GM19395 (cell line): ENCODE measurements at regions not wholly inside any gene's neighbourhood (a gene's known extent, or its start where the extent isn't known, plus 50 kb on each side); places are given as distances from the start of the nearest gene placed in this dataset.

Source experiments
- ATAC-seq: cut with Tn5 transposase; IDR thresholded peaks from one replicate; pipeline ENCODE4 v1.9.1; 2021; ENCODE audit warnings: mild to moderate bottlenecking, moderate library complexity; ENCODE audit not compliant: unreplicated experiment

DNA sequence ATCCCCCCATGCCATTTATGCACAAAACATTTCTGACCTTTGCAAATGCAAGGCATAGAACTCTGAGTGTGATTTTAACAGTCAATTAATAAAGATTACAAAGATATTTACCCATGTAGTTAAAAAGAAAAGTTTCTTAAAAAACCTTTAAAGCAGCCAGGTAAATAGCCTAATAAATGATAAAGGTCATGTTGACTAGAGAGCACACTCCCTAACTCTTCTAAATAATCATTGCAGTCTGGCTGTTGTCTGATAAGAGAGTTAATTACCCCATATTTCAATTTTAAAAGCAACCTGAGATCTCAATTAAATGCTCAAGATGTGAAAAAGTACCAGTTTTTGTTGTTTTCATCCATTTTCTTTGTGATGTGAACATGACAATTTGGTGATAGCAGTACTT is 291.5 kb upstream of the SMIM31 start:
- ATAC-seq: no peak

GRCh38 chr4:164464313-164464712 is 289.6 kb upstream of the SMIM31 start:
- no peak for ATAC-seq

- ATAC-seq: no peak
Measured at GRCh38 chr4:164467493-164467892, 286.4 kb upstream of the SMIM31 start.

GRCh38 chr4:164481306-164482091 is 272.4 kb upstream of the SMIM31 start:
- ATAC-seq: no peak

- no peak for ATAC-seq
Measured at GRCh38 chr4:164482092-164482404, 271.9 kb upstream of the SMIM31 start.

DNA sequence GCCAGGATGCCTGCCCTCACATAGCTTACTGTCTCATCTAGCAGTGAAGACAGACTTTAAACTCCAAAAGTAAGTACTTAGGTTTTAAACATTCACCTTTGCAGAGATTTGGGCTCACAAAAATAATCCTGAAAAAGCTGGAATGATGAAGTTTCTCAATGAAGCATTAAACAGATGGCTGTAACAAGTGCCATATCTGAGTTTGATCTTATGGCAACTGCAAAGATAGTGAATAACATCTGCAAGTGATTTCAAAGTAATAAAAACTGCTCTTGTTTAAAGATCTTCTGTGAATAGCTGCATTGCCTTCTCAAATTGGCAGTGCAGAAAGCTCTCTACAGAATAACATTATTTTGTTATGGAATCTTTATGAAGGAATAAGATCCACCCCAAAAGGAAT is 271.2 kb upstream of the SMIM31 start:
- ATAC-seq: no peak

GRCh38 chr4:164483711-164484110 is 270.2 kb upstream of the SMIM31 start:
- no peak for ATAC-seq

- ATAC-seq: no peak
Measured at GRCh38 chr4:164484551-164484950, 269.4 kb upstream of the SMIM31 start.

DNA sequence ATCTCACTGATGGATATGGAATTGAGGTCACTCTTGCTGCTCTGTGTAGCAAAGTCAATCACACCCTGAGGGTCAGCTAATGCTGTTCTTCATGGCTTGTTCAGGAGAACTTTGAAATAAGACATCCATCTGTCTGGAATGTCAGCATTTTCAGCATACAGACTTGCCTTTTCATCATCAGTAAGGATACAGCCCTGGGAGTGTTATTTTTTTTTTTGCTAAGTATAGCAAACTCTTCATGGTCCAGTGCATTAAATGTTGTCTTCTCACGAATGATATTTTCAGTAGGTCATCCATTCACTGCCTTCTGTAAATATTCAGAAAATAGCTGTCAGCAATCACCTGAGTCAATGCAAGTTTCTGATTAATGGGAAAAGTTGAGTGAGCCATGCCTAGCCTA is 268.8 kb upstream of the SMIM31 start:
- ATAC-seq: no peak

- no peak for ATAC-seq
Measured at GRCh38 chr4:164488114-164488513, 265.8 kb upstream of the SMIM31 start.

DNA sequence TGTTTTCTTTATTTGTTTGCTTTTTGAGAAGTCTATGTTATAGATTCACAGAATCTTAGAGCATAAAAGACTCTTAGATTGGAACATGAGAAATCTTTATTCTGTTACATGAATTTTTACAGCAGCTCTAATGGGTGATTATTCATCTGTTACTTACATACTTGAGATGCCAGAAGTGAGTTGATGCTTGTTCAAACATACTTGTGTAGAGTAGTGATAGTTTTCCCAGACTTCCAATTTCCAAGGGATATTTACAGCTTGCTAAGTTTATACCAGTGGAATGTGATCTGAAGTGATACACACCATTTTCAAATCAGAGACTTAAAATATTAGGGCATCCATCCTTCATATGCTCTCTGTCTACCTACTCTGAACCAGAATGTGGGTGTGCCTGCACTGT is 252.9 kb upstream of the SMIM31 start:
- no peak for ATAC-seq

DNA sequence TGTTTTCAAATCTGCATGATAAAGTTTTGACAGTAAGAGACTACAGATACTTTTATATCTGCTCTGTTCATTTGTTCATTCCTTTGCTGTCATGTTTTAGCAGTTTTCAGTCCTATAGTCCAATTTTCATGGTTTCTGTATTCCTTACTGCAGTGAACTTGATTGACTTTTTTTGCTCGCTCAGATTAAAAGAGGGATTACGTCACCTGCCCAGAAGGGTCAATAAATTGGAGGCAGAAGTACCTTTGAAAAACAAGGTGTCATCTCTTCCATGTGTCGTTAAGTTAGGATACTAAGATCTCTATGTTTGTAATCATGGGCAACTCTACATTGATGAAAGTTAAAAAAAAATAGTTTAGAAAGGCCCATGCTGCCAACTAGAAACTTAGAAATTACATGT is 250.1 kb upstream of the SMIM31 start:
- ATAC-seq: no peak

- ATAC-seq: no peak
Measured at GRCh38 chr4:164508097-164508496, 245.8 kb upstream of the SMIM31 start.

- no peak for ATAC-seq
Measured at GRCh38 chr4:164508771-164509170, 245.2 kb upstream of the SMIM31 start.

GRCh38 chr4:164509951-164510350 is 244.0 kb upstream of the SMIM31 start:
- no peak for ATAC-seq

DNA sequence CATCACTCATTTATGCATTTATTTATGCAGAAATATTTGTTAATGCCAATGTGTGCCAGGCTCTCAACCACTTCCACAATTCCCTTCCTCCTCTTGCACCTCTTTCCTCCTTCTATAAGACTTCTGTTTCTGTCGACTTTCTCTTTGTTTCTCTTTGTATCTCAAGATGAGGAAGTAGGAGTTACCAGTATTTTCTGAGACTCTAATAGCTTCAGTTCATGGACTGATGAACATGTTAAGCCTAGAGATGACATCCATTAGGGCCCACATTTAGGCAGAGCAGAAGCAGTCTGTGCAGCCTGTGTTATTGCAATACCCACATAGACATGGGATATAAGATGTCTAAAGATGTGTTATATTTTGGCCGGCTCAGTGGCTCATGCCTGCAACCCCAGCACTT is 241.8 kb upstream of the SMIM31 start:
- no peak for ATAC-seq

GRCh38 chr4:164514765-164515164 is 239.2 kb upstream of the SMIM31 start:
- no peak for ATAC-seq

DNA sequence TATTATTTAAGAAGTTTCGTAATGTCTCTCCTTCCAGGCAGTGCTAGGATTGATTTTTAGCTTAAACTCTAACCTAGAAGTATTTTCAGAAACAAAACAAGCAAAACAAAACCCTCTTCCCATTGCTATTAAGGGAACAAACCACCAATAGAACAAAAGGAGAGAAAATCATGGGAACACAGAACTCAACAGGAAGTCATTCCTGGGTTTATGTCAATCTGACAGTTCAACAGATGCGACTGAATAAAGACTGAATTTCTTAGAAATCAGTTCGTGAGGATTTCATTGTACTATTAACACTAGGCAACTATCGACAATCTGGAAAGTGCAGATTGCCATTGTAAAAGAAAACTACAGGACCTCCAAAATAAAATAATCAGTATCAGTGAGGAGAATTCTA is 229.1 kb upstream of the SMIM31 start:
- no peak for ATAC-seq

DNA sequence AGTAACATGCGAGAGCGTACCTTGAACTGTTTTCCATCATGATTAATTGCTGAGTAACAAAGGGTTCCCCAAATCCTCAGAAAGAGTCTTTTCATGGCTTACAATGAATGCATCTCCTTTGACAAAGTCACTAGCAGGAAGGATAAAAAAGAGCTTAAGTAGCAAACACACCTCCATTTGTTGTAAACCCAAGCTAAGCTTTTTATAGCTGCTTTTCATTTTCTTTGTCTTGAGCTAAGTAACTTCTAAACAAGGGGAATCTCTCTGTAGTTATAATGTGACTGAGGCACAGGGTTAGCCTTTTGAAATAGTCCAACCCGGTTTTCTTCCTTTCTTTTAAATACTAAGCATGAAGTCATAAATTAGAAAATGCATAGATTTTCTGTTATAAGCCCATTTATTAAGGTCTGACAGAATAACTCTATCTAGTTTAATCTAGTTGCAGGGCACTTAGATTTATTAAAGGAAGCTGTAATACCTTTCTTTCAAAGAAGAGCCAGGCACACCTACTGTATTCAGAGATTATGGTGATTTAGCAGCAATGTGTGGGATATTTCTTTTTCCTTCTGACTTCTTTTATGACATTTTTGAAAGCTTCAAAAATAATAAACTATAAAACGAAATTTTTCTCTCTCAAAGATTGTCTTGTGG is 226.9 kb upstream of the SMIM31 start:
- no peak for ATAC-seq

DNA sequence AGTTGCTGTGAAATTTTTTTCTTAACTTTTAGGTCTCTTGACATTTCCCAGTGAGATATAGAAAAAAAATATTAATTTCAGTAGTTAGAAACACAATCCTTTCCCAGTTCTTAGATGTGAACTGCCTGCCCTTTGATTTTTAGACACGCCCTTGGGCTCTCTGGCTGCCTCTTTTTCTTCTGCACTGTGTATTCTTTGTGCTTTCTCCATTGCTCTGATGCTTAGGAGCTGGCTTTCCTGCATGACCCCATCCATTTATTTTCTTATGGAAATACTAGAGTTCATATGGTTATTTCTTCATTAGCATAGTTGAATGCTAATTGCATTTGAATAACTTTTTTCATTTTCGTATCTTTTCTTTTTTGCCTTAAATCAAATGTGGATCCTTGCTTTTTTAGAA is 224.9 kb upstream of the SMIM31 start:
- ATAC-seq: no peak

GRCh38 chr4:164529486-164529885 is 224.4 kb upstream of the SMIM31 start:
- ATAC-seq: no peak

DNA sequence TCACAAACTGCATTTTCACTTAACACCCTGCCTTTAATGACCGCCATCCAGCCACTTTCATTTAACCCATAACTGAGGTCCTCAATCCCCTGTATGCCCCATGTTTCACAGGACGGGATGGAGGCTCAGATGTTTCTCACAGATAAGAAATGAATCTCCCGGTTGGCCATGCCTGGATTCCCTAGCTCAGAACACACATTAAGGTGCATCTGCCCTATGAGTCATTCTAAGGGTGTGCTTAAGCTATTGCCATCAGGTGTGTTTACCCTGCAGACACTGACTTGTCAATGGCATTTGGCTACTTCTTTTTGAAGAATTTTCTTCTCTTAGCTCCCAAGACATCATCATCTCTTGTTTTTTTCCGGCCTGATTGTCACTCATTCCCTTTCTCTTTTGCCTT is 222.6 kb upstream of the SMIM31 start:
- no peak for ATAC-seq

DNA sequence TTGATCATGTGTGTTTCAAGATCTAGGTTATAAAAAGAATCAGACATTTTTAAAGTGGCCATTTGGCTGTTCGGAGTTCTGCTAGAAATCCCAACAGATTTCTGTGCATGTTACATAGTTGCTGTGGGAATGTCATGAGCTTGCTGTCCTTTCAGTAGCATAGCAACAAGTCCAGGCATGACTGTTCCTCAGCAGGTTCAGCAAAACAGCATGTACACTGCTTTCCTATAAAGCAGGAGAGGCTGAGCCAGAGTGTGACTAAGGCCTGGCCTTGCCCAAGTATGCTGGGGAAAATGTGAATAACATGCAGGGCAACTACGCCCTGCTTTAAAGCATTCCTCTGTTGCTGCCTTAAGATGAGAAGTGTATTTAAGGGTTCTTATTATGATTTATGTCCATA is 217.1 kb upstream of the SMIM31 start:
- ATAC-seq: no peak
